Memory B cell (primary cell): ENCODE measurements at regions not wholly inside any gene's neighbourhood (a gene's known extent, or its start where the extent isn't known, plus 50 kb on each side); places are given as distances from the start of the nearest gene placed in this dataset.

Experiments used
- ATAC-seq: fragments of 150-1000 bp; cut with Tn5 transposase; 2 replicates; pipeline ENCODE4 v1.10.0; 2021; ENCODE audit warnings: low read depth, mild to moderate bottlenecking, moderate library complexity
- DNase-seq, 2 donors: peaks; one replicate each; pipeline ENCODE4 v3.0.0; 2022; ENCODE audit warnings: low spot score in 2 of 2
- H3K27ac Mint-ChIP-seq: one replicate; pipeline ENCODE4 v1.8.0; 2022; ENCODE audit warnings: mild to moderate bottlenecking, moderate library complexity, mixed read lengths
- H3K27me3 Mint-ChIP-seq: one replicate; pipeline ENCODE4 v1.8.0; 2022; ENCODE audit warnings: mixed read lengths
- H3K36me3 Mint-ChIP-seq: one replicate; pipeline ENCODE4 v1.8.0; 2022; ENCODE audit warnings: mild to moderate bottlenecking, mixed read lengths
- H3K4me1 Mint-ChIP-seq: one replicate; pipeline ENCODE4 v1.8.0; 2022; ENCODE audit warnings: mixed read lengths
- H3K4me3 Mint-ChIP-seq: one replicate; pipeline ENCODE4 v1.8.0; 2022; ENCODE audit warnings: mild to moderate bottlenecking, moderate library complexity, mixed read lengths
- H3K9me3 Mint-ChIP-seq: one replicate; pipeline ENCODE4 v1.8.0; 2022; ENCODE audit warnings: mixed read lengths

GRCh38 chr3:5560199-5560598, 372.7 kb downstream of the EDEM1 start:
- Mint-ChIP-seq H3K4me3 (no peak overlapping the region), H3K27ac (no peak overlapping the region), H3K4me1 (no peaks in the 10 kb centered on the region), H3K36me3 (no peaks in the 10 kb centered on the region), H3K27me3 (no peaks in the 10 kb centered on the region), H3K9me3 (no peaks in the 10 kb centered on the region)
- DNase-seq (no peak), ATAC-seq (no peak)

DNA sequence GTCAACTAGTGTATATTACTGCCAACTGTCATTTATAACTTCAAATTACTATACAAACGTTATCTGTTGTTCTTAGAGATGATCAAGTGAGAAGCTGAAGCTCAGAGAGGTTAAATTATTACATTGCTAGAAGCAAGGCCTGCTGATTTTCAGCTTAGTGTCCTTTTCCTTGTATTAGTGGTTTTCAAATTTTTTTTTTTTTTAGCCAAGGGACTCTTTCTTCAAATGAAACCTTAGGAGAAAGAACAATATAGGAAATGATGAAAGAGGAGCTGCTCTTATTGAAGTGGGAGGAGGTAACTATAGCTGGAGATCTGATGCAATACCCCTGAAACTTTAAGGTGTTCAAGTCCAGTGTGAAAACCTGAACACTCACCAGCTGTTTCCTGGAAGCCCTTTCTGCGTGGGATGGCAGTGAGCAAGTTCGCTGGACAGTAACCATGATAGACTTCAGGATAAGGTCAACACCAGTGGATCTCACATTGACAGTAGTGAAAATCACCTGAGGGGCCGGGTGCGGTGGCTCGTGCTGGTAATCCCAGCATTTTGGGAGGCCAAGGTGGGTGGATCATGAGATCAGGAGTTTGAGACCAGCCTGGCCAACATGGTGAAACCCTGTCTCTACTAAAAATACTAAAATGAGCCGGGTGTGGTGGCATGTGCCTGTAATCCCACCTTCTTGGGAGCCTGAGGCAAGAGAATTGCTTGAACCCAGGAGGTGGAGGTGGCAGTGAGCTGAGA, 376.2 kb downstream of the EDEM1 start:
- ATAC-seq (no peak), DNase-seq (no peak)
- no peak overlapping the region for H3K4me3 Mint-ChIP-seq
- H3K4me1 Mint-ChIP-seq: no peaks in the 10 kb centered on the region
- peaks cover 2% of the 10 kb centered on the region for H3K9me3 Mint-ChIP-seq
- H3K27ac Mint-ChIP-seq: no peak overlapping the region
- H3K27me3 Mint-ChIP-seq: peaks cover 2% of the 10 kb centered on the region
- H3K36me3 Mint-ChIP-seq: no peaks in the 10 kb centered on the region

- no peaks in the 10 kb centered on the region for H3K36me3 Mint-ChIP-seq
- H3K4me1 Mint-ChIP-seq: no peaks in the 10 kb centered on the region
- no peak overlapping the region for H3K27ac Mint-ChIP-seq
- H3K27me3 Mint-ChIP-seq: peaks cover 2% of the 10 kb centered on the region
- H3K9me3 Mint-ChIP-seq: peaks cover 2% of the 10 kb centered on the region
- H3K4me3 Mint-ChIP-seq: no peak overlapping the region
- DNase-seq (no peak), ATAC-seq (no peak)
Measured at GRCh38 chr3:5564278-5564666, 376.8 kb downstream of the EDEM1 start.

DNA sequence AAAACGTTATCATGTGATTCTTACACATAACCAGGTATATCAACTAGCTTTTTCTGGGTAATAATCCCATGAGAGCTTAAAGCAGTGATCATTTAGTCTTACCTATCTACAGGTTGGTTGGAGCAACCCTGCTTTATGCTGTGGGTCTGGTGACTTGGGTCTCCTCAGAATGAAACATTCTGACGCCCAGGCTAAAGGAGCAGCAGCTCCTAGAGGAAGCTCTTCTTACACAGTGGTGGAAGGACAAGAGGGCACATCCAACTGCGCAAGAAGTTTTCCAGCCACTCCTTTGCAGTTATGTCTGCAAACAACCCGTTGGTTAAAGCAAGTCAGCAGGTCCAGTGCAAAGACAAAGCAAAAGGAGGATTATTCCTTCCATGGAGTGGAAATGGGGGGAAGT, 377.5 kb downstream of the EDEM1 start:
- H3K27ac Mint-ChIP-seq: no peak overlapping the region
- no peak overlapping the region for H3K4me3 Mint-ChIP-seq
- no peaks in the 10 kb centered on the region for H3K36me3 Mint-ChIP-seq
- H3K27me3 Mint-ChIP-seq: peaks cover 2% of the 10 kb centered on the region
- no peaks in the 10 kb centered on the region for H3K4me1 Mint-ChIP-seq
- DNase-seq (no peak), ATAC-seq (no peak)
- peaks cover 2% of the 10 kb centered on the region for H3K9me3 Mint-ChIP-seq

GRCh38 chr3:5567113-5567512, 379.6 kb downstream of the EDEM1 start:
- no peaks in the 10 kb centered on the region for H3K36me3 Mint-ChIP-seq
- peaks cover 2% of the 10 kb centered on the region for H3K9me3 Mint-ChIP-seq
- no peaks in the 10 kb centered on the region for H3K4me1 Mint-ChIP-seq
- DNase-seq (no peak), ATAC-seq (no peak)
- H3K27ac Mint-ChIP-seq: no peak overlapping the region
- H3K4me3 Mint-ChIP-seq: no peak overlapping the region
- peaks cover 2% of the 10 kb centered on the region for H3K27me3 Mint-ChIP-seq

DNA sequence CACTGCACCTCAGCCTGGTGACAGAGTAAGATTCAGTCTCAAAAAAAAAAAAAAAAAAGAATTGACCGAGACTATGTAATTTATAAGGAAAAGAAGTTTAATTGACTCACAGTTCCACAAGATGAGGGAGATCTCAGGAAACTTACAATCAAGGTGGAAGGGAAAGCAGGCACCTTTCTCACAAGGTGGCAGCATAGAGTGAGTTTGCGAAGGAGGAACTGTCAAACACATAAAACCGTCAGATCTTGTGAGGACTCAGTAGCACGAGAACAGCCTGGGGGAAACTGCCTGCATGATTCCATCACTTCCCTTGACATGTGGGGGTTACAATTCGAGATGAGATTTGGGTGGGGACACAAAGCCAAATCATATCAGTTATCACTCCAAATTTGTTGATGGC, 380.9 kb downstream of the EDEM1 start:
- H3K4me1 Mint-ChIP-seq: no peaks in the 10 kb centered on the region
- peaks cover 2% of the 10 kb centered on the region for H3K9me3 Mint-ChIP-seq
- no peak for ATAC-seq
- peaks cover 2% of the 10 kb centered on the region for H3K27me3 Mint-ChIP-seq
- H3K36me3 Mint-ChIP-seq: no peaks in the 10 kb centered on the region
- H3K4me3 Mint-ChIP-seq: no peak overlapping the region
- no peak overlapping the region for H3K27ac Mint-ChIP-seq
- no peak for DNase-seq

DNA sequence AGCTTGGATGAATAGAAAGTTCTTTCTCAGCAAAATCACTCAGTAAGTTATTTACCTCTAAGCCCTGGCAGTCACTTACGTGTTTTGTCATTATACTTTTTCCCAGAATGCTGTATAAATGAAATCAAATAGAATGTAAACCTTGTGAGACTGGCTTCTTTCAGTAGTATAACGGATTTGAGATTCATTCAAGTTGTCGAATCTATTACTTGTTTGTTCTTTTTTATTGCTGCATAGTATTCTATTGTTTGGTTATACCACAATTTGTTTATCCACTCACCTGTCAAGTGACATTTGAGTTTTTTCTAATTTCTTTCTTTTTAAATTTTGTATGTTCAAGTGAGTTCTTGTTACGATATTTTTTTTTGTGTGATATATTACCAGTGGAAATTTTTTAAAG, 381.6 kb downstream of the EDEM1 start:
- Mint-ChIP-seq H3K4me1 (no peaks in the 10 kb centered on the region), H3K36me3 (no peaks in the 10 kb centered on the region), H3K4me3 (no peak overlapping the region), H3K9me3 (peaks cover 2% of the 10 kb centered on the region), H3K27me3 (peaks cover 2% of the 10 kb centered on the region), H3K27ac (no peak overlapping the region)
- DNase-seq: no peak
- no peak for ATAC-seq

- Mint-ChIP-seq H3K4me1 (no peaks in the 10 kb centered on the region), H3K27ac (no peak overlapping the region), H3K9me3 (peaks cover 2% of the 10 kb centered on the region), H3K36me3 (no peaks in the 10 kb centered on the region), H3K27me3 (peaks cover 2% of the 10 kb centered on the region), H3K4me3 (no peak overlapping the region)
- ATAC-seq (no peak), DNase-seq (no peak)
Measured at GRCh38 chr3:5572168-5572567, 384.7 kb downstream of the EDEM1 start.

DNA sequence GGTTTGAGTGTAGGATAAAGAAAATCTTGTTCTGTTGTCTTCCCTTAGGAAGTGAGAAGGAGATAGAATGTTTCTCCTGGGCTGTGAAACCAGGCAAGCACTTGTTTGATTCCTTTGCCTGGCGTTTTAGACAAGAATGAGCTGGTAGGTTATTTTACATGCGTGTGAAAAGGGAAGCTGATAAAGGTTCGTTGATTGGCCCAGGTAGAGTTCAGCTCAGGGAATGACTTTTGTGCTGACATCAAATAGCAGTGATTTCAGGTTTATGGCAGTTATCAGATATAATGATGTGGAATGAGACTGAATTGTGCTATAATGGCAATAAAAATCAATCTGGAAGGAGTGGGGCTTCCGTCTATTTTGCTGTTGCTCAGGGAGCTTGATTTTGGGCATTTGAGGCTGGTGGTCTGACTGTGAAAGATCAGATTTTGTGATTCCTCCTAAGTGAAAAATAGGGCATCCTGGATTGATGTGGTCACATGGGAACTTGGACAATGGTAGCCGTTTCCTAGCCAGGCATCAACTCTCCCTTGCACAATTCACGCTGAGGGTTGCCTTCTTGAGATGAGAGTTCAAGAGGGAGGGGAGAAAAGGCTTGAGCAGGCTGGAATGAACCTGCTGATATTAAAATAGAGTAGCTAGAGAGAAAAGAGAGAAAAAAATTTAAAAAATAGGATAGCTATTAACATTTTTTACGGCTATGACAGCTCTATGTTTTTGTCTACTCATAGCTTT, 388.9 kb downstream of the EDEM1 start:
- ATAC-seq (no peak), DNase-seq (no peak)
- H3K4me1 Mint-ChIP-seq: no peaks in the 10 kb centered on the region
- no peaks in the 10 kb centered on the region for H3K9me3 Mint-ChIP-seq
- no peak overlapping the region for H3K27ac Mint-ChIP-seq
- no peak overlapping the region for H3K4me3 Mint-ChIP-seq
- H3K36me3 Mint-ChIP-seq: no peaks in the 10 kb centered on the region
- H3K27me3 Mint-ChIP-seq: peaks cover 9% of the 10 kb centered on the region

- no peak for ATAC-seq
- DNase-seq: no peak
- H3K4me3 Mint-ChIP-seq: no peak overlapping the region
- no peaks in the 10 kb centered on the region for H3K36me3 Mint-ChIP-seq
- peaks cover 13% of the 10 kb centered on the region for H3K27me3 Mint-ChIP-seq
- no peak overlapping the region for H3K27ac Mint-ChIP-seq
- no peaks in the 10 kb centered on the region for H3K4me1 Mint-ChIP-seq
- H3K9me3 Mint-ChIP-seq: no peaks in the 10 kb centered on the region
Measured at GRCh38 chr3:5579139-5579602, 391.7 kb downstream of the EDEM1 start.

- no peak overlapping the region for H3K27ac Mint-ChIP-seq
- H3K4me1 Mint-ChIP-seq: no peaks in the 10 kb centered on the region
- no peaks in the 10 kb centered on the region for H3K36me3 Mint-ChIP-seq
- H3K4me3 Mint-ChIP-seq: no peak overlapping the region
- ATAC-seq: no peak
- H3K9me3 Mint-ChIP-seq: no peaks in the 10 kb centered on the region
- DNase-seq: no peak
- H3K27me3 Mint-ChIP-seq: peaks cover 13% of the 10 kb centered on the region
Measured at GRCh38 chr3:5579946-5580345, 392.4 kb downstream of the EDEM1 start.

DNA sequence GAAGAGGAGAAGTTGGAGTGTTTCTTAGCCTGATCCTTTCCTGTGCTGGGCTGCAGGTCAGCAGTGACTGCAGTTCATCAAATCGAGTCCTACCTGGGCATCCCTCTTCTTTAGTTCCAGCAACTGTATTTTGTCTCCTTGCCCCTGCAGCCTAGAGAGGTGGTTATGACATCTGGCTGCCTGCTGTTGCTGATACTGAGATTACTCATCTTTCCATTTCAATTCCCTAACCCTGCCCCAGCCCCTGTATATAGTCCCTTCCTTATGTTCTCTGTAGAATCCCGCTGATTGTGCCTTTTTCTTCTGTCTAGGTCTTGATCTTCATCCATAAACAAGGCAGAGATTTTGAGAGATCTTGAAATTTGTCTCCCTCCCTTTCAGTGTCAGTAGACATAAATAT, 393.3 kb downstream of the EDEM1 start:
- ATAC-seq (no peak), DNase-seq (no peak)
- no peak overlapping the region for H3K27ac Mint-ChIP-seq
- no peak overlapping the region for H3K4me3 Mint-ChIP-seq
- H3K9me3 Mint-ChIP-seq: no peaks in the 10 kb centered on the region
- H3K27me3 Mint-ChIP-seq: peaks cover 13% of the 10 kb centered on the region
- no peaks in the 10 kb centered on the region for H3K4me1 Mint-ChIP-seq
- H3K36me3 Mint-ChIP-seq: no peaks in the 10 kb centered on the region

DNA sequence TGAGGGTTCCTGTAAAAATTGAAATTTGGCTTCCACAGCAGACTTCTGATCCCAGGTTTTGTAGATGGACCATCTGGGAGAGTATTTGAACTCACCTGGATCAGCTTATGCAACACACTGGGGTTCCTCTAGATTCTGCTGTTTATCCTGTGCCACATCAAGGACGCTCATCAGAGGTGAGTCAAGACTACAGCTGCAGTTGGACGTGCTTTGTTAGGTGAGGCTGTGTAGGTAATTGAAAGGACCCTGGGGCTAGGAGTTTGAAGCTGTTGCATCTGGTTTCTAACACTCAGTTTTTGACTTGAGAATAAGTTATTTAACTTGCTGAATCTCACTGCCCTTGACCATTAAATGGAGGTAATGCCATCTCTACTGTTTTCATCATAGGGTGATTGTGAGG, 394.2 kb downstream of the EDEM1 start:
- Mint-ChIP-seq H3K9me3 (no peaks in the 10 kb centered on the region), H3K4me1 (no peaks in the 10 kb centered on the region), H3K36me3 (no peaks in the 10 kb centered on the region), H3K27ac (no peak overlapping the region), H3K27me3 (peaks cover 13% of the 10 kb centered on the region), H3K4me3 (no peak overlapping the region)
- ATAC-seq: no peak
- DNase-seq: no peak

GRCh38 chr3:5583920-5584319, 396.4 kb downstream of the EDEM1 start:
- ATAC-seq (no peak), DNase-seq (no peak)
- Mint-ChIP-seq H3K36me3 (no peaks in the 10 kb centered on the region), H3K27ac (no peak overlapping the region), H3K4me3 (no peak overlapping the region), H3K4me1 (no peaks in the 10 kb centered on the region), H3K9me3 (no peaks in the 10 kb centered on the region), H3K27me3 (peaks cover 13% of the 10 kb centered on the region)

DNA sequence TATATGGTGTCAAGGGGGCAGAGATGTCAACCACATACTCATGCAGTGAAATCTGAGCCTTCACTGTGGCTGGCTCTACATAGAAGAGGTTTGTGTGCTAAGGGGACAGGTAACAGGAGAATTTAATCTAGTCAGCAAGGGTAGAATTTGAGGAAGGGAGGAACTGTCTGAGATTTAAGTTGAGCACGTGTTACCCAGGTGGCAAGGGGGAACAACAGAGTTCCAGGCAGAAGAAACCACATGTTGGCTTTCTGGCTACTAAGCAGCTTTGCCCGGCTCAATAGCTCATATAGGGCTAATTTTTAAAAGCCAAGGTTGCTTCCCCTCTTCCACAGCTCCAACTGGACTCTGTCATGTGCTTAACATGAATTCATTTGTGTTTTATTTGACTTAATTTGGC, 397.6 kb downstream of the EDEM1 start:
- Mint-ChIP-seq H3K4me3 (no peak overlapping the region), H3K9me3 (no peaks in the 10 kb centered on the region), H3K4me1 (no peaks in the 10 kb centered on the region), H3K27ac (no peak overlapping the region), H3K36me3 (no peaks in the 10 kb centered on the region), H3K27me3 (peaks cover 13% of the 10 kb centered on the region)
- DNase-seq (no peak), ATAC-seq (no peak)
